GM23338 (cell line): ENCODE measurements at regions not wholly inside any gene's neighbourhood (a gene's known extent, or its start where the extent isn't known, plus 50 kb on each side); places are given as distances from the start of the nearest gene placed in this dataset.

Source experiments
- ATAC-seq: fragments of 200-7000 bp; cut with Tn5 transposase; 3 replicates; pipeline ENCODE4 v1.9.1; 2020
- DNase-seq: peaks from one replicate; pipeline ENCODE4 v3.0.0-alpha.2; 2015; ENCODE audit warnings: low spot score
- H2AFZ ChIP-seq: fragments of 200-600 bp; sonication (generic); 2 replicates; pipeline ENCODE4 v1.8.0; 2016; ENCODE audit warnings: antibody characterized with exemption, mild to moderate bottlenecking, moderate library complexity
- H3F3A ChIP-seq: fragments of 200-600 bp; sonication (generic); replicated peaks from 2 replicates; pipeline ENCODE4 v1.8.0; 2017; ENCODE audit warnings: antibody characterized with exemption, mixed run types, low read depth
- H3K27ac ChIP-seq: fragments of 200-600 bp; sonication (generic); 2 replicates; pipeline ENCODE4 v1.6.1; 2016; ENCODE audit warnings: low read depth
- H3K27me3 ChIP-seq: fragments of 200-600 bp; sonication (generic); 2 replicates; pipeline ENCODE4 v1.8.0; 2016; ENCODE audit warnings: mild to moderate bottlenecking, mixed run types, moderate library complexity; ENCODE audit not compliant: insufficient read depth
- H3K36me3 ChIP-seq: fragments of 200-600 bp; sonication (generic); 2 replicates; pipeline ENCODE4 v1.8.0; 2016; ENCODE audit warnings: mild to moderate bottlenecking; ENCODE audit not compliant: insufficient read depth
- H3K4me1 ChIP-seq: fragments of 200-600 bp; sonication (generic); 2 replicates; pipeline ENCODE4 v1.8.0; 2016; ENCODE audit warnings: mild to moderate bottlenecking, moderate library complexity; ENCODE audit not compliant: insufficient read depth
- H3K4me2 ChIP-seq: fragments of 200-600 bp; sonication (generic); 2 replicates; pipeline ENCODE4 v1.7.1; 2017; ENCODE audit warnings: mixed run types
- H3K4me3 ChIP-seq: fragments of 200-600 bp; sonication (generic); 2 replicates; pipeline ENCODE4 v1.6.1; 2016; ENCODE audit warnings: mixed run types
- H3K79me2 ChIP-seq: fragments of 200-600 bp; sonication (generic); replicated peaks from 2 replicates; pipeline ENCODE4 v1.8.0; 2017; ENCODE audit warnings: mild to moderate bottlenecking; ENCODE audit not compliant: insufficient read depth
- H3K9me2 ChIP-seq: fragments of 200-600 bp; sonication (generic); 2 replicates; pipeline ENCODE4 v1.8.0; 2017; ENCODE audit not compliant: insufficient read depth
- H4K20me1 ChIP-seq: fragments of 200-600 bp; sonication (generic); replicated peaks from 2 replicates; pipeline ENCODE4 v1.8.0; 2017; ENCODE audit warnings: mild to moderate bottlenecking; ENCODE audit not compliant: insufficient read depth
- H3K27ac Mint-ChIP-seq: 2 replicates; pipeline ENCODE4 v1.8.0; 2020; ENCODE audit warnings: inconsistent platforms, mild to moderate bottlenecking, moderate library complexity, mixed read lengths
- H3K27me3 Mint-ChIP-seq: 3 replicates; pipeline ENCODE4 v1.8.0; 2022; ENCODE audit warnings: low read depth, mild to moderate bottlenecking, moderate library complexity, mixed read lengths, inconsistent platforms; ENCODE audit not compliant: insufficient read depth, poor library complexity
- H3K36me3 Mint-ChIP-seq: 3 replicates; pipeline ENCODE4 v1.8.0; 2021; ENCODE audit warnings: low read depth, mild to moderate bottlenecking, inconsistent platforms, moderate library complexity, mixed read lengths
- H3K4me1 Mint-ChIP-seq: 3 replicates; pipeline ENCODE4 v1.8.0; 2020; ENCODE audit warnings: mild to moderate bottlenecking, inconsistent platforms, mixed read lengths
- H3K4me3 Mint-ChIP-seq: 3 replicates; pipeline ENCODE4 v1.8.0; 2021; ENCODE audit warnings: moderate library complexity, mild to moderate bottlenecking, inconsistent platforms, mixed read lengths
- H3K9me3 Mint-ChIP-seq: 3 replicates; pipeline ENCODE4 v1.8.0; 2020; ENCODE audit warnings: moderate library complexity, mild to moderate bottlenecking, inconsistent platforms, mixed read lengths
- EZH2 ChIP-seq: fragments of 200-600 bp; sonication (generic); IDR thresholded peaks from one replicate; pipeline ENCODE4 v1.8.0; 2017; ENCODE audit warnings: antibody characterized with exemption, mild to moderate bottlenecking, low read depth; ENCODE audit not compliant: unreplicated experiment
- EZH2phosphoT487 ChIP-seq: fragments of 200-600 bp; sonication (generic); IDR thresholded peaks from one replicate; pipeline ENCODE4 v1.8.1; 2018; ENCODE audit warnings: antibody characterized with exemption; ENCODE audit not compliant: unreplicated experiment
- POLR2AphosphoS5 ChIP-seq: IDR thresholded peaks from 2 replicates; pipeline ENCODE4 v1.6.1; 2016; ENCODE audit warnings: antibody characterized with exemption, low read depth
- ZNF114 ChIP-seq: fragments of 250-450 bp; sonication (Bioruptor Pico); IDR thresholded peaks from 2 replicates; pipeline ENCODE4 v1.5.0; 2020; ENCODE audit warnings: mild to moderate bottlenecking, moderate library complexity
- ZNF331 ChIP-seq: fragments of 250-450 bp; sonication (Bioruptor Pico); IDR thresholded peaks from 2 replicates; pipeline ENCODE4 v1.5.0; 2020; ENCODE audit warnings: low read depth, mild to moderate bottlenecking, moderate library complexity
- TF ChIP-seq, protein P1 (sequence below), 2 experiments: fragments of 200-600 bp in 1 of 2; sonication (generic) in 1 of 2; conservative IDR thresholded peaks; 2 replicates each; pipeline versions ENCODE4 v1.5.1 to v1.6.1; 2016 to 2017; ENCODE audit warnings: antibody characterized with exemption in 2 of 2, low read depth in 2 of 2, mild to moderate bottlenecking in 2 of 2, moderate library complexity in 1 of 2
- TF ChIP-seq, protein P2 (sequence below): IDR thresholded peaks from one replicate; pipeline ENCODE4 v1.6.1; 2018; ENCODE audit warnings: antibody characterized with exemption; ENCODE audit not compliant: unreplicated experiment
- TF ChIP-seq, protein P3 (sequence below): IDR thresholded peaks from 2 replicates; pipeline ENCODE4 v1.6.1; 2016; ENCODE audit warnings: antibody characterized with exemption

DNA sequence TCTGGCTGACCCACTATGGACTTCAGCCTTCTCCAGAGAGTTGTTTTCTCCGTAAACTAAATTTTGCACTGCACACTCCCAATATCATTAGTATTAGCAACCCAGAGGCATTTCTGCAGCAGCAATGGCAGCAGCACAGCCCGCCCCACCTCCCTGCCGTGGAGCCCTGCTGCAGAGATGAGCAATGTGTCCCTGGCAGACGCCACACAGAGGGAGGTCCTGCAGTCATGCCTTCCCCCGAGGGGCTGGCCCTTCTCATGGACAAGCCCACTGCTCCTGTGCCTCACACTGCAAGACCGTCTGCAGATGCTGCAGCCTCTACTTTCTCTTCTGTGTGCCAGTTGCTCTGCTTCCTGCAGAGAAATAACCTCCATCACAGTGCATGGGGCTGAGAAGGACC, 393.4 kb upstream of the MKI67 start (continued):
- TF ChIP-seq, protein P1, sequence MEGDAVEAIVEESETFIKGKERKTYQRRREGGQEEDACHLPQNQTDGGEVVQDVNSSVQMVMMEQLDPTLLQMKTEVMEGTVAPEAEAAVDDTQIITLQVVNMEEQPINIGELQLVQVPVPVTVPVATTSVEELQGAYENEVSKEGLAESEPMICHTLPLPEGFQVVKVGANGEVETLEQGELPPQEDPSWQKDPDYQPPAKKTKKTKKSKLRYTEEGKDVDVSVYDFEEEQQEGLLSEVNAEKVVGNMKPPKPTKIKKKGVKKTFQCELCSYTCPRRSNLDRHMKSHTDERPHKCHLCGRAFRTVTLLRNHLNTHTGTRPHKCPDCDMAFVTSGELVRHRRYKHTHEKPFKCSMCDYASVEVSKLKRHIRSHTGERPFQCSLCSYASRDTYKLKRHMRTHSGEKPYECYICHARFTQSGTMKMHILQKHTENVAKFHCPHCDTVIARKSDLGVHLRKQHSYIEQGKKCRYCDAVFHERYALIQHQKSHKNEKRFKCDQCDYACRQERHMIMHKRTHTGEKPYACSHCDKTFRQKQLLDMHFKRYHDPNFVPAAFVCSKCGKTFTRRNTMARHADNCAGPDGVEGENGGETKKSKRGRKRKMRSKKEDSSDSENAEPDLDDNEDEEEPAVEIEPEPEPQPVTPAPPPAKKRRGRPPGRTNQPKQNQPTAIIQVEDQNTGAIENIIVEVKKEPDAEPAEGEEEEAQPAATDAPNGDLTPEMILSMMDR (conservative IDR thresholded peaks at IDR 0.05; ENCODE audit: low read depth in 2 of 2), result no peak
- TF ChIP-seq EZH2 (no peak), POLR2AphosphoS5 (no peak), ZNF331 (CRISPR knock-in tag) (no peak)
- TF ChIP-seq, protein P2, sequence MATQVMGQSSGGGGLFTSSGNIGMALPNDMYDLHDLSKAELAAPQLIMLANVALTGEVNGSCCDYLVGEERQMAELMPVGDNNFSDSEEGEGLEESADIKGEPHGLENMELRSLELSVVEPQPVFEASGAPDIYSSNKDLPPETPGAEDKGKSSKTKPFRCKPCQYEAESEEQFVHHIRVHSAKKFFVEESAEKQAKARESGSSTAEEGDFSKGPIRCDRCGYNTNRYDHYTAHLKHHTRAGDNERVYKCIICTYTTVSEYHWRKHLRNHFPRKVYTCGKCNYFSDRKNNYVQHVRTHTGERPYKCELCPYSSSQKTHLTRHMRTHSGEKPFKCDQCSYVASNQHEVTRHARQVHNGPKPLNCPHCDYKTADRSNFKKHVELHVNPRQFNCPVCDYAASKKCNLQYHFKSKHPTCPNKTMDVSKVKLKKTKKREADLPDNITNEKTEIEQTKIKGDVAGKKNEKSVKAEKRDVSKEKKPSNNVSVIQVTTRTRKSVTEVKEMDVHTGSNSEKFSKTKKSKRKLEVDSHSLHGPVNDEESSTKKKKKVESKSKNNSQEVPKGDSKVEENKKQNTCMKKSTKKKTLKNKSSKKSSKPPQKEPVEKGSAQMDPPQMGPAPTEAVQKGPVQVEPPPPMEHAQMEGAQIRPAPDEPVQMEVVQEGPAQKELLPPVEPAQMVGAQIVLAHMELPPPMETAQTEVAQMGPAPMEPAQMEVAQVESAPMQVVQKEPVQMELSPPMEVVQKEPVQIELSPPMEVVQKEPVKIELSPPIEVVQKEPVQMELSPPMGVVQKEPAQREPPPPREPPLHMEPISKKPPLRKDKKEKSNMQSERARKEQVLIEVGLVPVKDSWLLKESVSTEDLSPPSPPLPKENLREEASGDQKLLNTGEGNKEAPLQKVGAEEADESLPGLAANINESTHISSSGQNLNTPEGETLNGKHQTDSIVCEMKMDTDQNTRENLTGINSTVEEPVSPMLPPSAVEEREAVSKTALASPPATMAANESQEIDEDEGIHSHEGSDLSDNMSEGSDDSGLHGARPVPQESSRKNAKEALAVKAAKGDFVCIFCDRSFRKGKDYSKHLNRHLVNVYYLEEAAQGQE, result no peak

DNA sequence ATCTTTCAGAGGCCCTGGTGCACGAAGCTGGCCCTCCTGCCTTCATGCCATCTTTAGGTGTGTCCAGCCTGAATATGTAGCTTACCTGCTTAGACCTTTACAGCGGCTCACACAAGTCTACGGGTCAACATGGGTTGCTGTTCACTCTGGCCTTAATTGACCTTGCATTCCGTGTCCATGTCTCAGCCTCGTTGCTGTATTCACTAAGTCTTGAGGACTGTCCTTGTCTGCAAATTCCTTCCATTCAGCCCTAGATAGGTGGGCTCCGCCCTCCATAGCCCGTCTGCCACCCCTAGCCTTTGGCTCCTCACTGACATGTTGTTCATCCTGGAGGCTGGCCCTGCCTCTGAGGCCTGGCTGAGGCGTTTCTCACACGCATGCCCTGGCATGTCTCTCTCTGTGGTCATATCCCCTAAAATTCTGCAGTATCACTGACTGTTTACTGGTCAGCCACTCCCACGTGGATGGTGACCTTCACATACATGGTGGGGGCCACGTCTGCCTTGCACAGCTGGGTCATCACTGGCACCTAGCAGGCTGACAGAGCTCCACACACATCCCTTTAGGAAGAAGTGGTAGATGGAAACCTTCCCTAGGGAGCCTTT, 394.1 kb upstream of the MKI67 start:
- Histone ChIP-seq H3K27ac (no peak overlapping the region), H3K27me3 (no peaks in the 10 kb centered on the region), H3K79me2 (no peaks in the 10 kb centered on the region), H2AFZ (no peak overlapping the region), H3K4me1 (no peaks in the 10 kb centered on the region), H3K9me2 (peaks cover 3% of the 10 kb centered on the region), H3F3A (no peaks in the 10 kb centered on the region), H3K4me2 (no peak overlapping the region), H4K20me1 (no peaks in the 10 kb centered on the region), H3K4me3 (no peak overlapping the region), H3K36me3 (no peaks in the 10 kb centered on the region)
- Mint-ChIP-seq H3K36me3 (peaks cover 6% of the 10 kb centered on the region; the same call in 1 of the 3 replicates), H3K27me3 (peaks cover 15% of the 10 kb centered on the region), H3K9me3 (peaks cover 7% of the 10 kb centered on the region; the same call in 2 of the 3 replicates), H3K4me1 (peaks cover 3% of the 10 kb centered on the region; the same call in 2 of the 3 replicates), H3K27ac (no peak overlapping the region), H3K4me3 (no peak overlapping the region)
- DNase-seq, result no peak
- no peak for ATAC-seq
- TF ChIP-seq, protein P1 (conservative IDR thresholded peaks at IDR 0.05; ENCODE audit: low read depth in 2 of 2), result no peak
- TF ChIP-seq ZNF114 (CRISPR knock-in tag) (no peak), EZH2phosphoT487 (no peak), ZNF331 (CRISPR knock-in tag) (no peak), POLR2AphosphoS5 (no peak)
- TF ChIP-seq, protein P2, result no peak
- TF ChIP-seq, protein P3, sequence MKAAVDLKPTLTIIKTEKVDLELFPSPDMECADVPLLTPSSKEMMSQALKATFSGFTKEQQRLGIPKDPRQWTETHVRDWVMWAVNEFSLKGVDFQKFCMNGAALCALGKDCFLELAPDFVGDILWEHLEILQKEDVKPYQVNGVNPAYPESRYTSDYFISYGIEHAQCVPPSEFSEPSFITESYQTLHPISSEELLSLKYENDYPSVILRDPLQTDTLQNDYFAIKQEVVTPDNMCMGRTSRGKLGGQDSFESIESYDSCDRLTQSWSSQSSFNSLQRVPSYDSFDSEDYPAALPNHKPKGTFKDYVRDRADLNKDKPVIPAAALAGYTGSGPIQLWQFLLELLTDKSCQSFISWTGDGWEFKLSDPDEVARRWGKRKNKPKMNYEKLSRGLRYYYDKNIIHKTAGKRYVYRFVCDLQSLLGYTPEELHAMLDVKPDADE, result no peak
